ENCODE measurements at regions not wholly inside any gene's neighbourhood (a gene's known extent, or its start where the extent isn't known, plus 50 kb on each side); places are given as distances from the start of the nearest gene placed in this dataset.

GRCh38 chr10:46106410-46107255 is 60.6 kb upstream of the MSMB start:
- no peak for TF ChIP-seq CTCF (IDR thresholded peaks at IDR 0.05; ENCODE audit: low read depth, low read length)
- TF ChIP-seq EZH2phosphoT487 (IDR thresholded peaks at IDR 0.05; ENCODE audit: low read depth), result no peak
